RWPE1 (cell line): ENCODE measurements at regions not wholly inside any gene's neighbourhood (a gene's known extent, or its start where the extent isn't known, plus 50 kb on each side); places are given as distances from the start of the nearest gene placed in this dataset.
"Not testable (repeated sequence)": the region's sequence is repeated elsewhere in the genome, so short reads cannot be mapped to it uniquely, and the experiment has no call there.

ENCODE experiments used
- CTCF ChIA-PET: fragments of 350-600 bp; sonication (Branson Sonifier 250); formaldehyde crosslinking; extraction: SDS; loops from one replicate; lab custom pipeline; 2021; lab: Yijun Ruan, JAX
- POLR2A ChIA-PET: fragments of 400-600 bp; formaldehyde crosslinking; extraction: SDS; loops from one replicate; lab custom pipeline; 2020; ENCODE audit warnings: antibody characterized with exemption; ENCODE audit not compliant: low non-redundant PET; lab: Yijun Ruan, JAX
- DNase-seq: peaks from one replicate; pipeline ENCODE4 v3.0.0; 2012; ENCODE audit warnings: low spot score
- H3K27ac ChIP-seq: fragments of 450-650 bp; 2 replicates; pipeline ENCODE4 v1.5.1; 2017
- CTCF ChIP-seq: fragments of 450-650 bp; conservative IDR thresholded peaks from 2 replicates; pipeline ENCODE4 v1.5.1; 2017; ENCODE audit warnings: low read depth, mild to moderate bottlenecking

- ChIA-PET CTCF (no interaction called here), POLR2A (no interaction called here)
- no peak for TF ChIP-seq CTCF
- no peak overlapping the region for H3K27ac ChIP-seq
- no peak for DNase-seq
Observed at GRCh38 chr5:12885018-12885417, 980.8 kb upstream of the CTNND2 start.

- H3K27ac ChIP-seq: no peak overlapping the region
- ChIA-PET POLR2A (no interaction called here), CTCF (no interaction called here)
- TF ChIP-seq CTCF: no peak
- DNase-seq: no peak
Observed at GRCh38 chr5:12883395-12883794, 979.1 kb upstream of the CTNND2 start.

GRCh38 chr5:12876541-12877298 lies 972.5 kb upstream of the CTNND2 start:
- no peak for TF ChIP-seq CTCF
- POLR2A ChIA-PET: no interaction called here
- no peak overlapping the region for H3K27ac ChIP-seq
- CTCF ChIA-PET: no interaction called here
- no peak for DNase-seq

GRCh38 chr5:12870872-12871539 lies 966.8 kb upstream of the CTNND2 start:
- POLR2A ChIA-PET: no interaction called here
- DNase-seq: no peak

GRCh38 chr5:12865529-12865928 lies 961.3 kb upstream of the CTNND2 start:
- no peak for DNase-seq
- POLR2A ChIA-PET: no interaction called here
- no peak for TF ChIP-seq CTCF
- H3K27ac ChIP-seq: no peak overlapping the region
- CTCF ChIA-PET: interaction anchor here (0.7 kb wide), 1 partner anchor 1602 kb away, joined by 3 read pairs; no protein-coding TSS in a partner anchor

More at GRCh38 chr5:12870872-12871539, 966.8 kb upstream of the CTNND2 start:
- no peak for TF ChIP-seq CTCF
- no peak overlapping the region for H3K27ac ChIP-seq
- CTCF ChIA-PET: no interaction called here

GRCh38 chr5:12861886-12862654 lies 957.8 kb upstream of the CTNND2 start:
- no peak overlapping the region for H3K27ac ChIP-seq
- CTCF ChIA-PET: no interaction called here
- POLR2A ChIA-PET: no interaction called here
- TF ChIP-seq CTCF: no peak
- DNase-seq: no peak

- H3K27ac ChIP-seq, DNase-seq, POLR2A ChIA-PET, CTCF ChIA-PET: not testable (repeated sequence)
Observed at GRCh38 chr5:12856105-12856504, 951.9 kb upstream of the CTNND2 start.
